ENCODE measurements at regions not wholly inside any gene's neighbourhood (a gene's known extent, or its start where the extent isn't known, plus 50 kb on each side); places are given as distances from the start of the nearest gene placed in this dataset.
"Not testable (repeated sequence)": the region's sequence is repeated elsewhere in the genome, so short reads cannot be mapped to it uniquely, and the experiment has no call there.

DNA sequence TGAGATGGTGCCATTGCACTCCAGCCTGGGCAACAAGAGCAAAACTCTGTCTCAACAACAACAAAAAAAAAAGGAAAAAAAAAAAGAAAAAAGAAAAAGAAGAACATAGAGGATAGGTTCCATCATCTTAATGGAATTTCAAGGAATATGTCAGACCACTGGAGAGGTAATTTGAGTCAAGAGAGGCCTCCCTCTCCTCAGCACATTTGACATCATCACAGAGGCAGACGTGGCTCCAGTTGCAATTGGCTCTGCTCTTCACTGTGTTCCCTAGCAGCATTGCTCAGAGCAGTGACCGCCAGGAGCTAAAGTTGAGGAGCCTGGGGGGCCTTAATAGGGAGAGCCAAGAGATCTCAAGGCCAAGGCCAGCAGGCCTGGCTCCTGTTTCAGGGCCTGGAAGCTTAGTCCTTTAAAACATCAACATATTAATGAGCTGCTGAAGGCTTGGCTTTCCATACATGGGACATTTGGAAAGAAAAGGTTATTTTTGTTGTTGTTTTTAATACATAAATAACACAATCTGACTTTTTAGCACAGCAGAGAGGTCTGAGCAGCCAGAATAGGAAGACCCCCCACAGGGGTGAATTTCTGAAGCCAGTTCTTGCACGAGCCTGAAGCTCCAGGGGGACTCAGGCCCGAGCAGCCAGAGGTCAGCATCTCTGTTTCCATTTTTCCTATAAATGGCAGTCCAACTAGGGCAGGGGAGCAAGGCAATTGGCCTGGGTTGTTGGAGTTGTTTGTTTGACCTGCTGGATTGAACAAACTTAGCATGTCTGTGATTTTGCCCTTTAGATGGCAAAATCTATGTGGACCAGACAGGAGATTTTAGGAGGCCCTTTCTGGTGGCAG, 118.3 kb upstream of the FGGY start:
- DNase-seq (ENCODE audit: low spot score), result peak; percentile 51

DNA sequence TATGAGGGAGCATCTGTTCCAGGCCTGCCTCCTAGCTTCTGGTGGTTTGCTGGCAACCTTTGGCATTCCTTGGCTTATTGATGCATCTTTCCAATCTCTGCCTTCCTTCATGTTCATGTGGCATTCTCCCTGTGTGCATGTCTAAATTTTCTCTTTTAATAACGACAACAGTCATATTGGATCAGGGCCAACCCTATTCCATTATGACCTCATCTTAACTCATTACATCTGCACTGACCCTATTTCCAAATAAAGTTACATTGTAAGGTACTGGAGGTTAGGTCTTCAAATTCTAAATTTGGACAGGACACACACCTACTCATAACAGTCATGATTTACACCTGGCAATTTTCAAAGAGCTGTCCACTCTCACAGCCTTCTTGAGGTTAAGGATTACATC, 117.2 kb upstream of the FGGY start:
- no peak for DNase-seq (ENCODE audit: low spot score)

DNA sequence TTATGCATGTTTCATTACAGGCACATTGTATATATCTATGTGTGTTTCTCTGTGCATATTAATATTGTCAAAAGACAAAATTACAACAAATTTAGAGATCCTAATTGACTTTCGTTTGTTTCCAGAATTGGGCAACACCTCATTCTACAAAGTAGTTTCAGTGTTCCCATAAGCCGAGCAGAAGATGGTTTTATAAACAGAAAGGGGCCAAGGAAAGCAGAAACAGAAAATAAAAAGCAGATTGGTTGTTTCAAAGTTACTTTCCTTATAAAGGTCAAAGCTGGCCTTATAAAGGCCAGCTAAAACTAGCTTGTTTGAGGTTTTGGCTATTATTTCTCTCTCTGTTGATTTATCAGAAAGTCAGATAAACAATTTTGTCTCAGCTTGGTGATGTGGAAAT, 116.2 kb upstream of the FGGY start:
- DNase-seq (ENCODE audit: low spot score), result no peak

DNA sequence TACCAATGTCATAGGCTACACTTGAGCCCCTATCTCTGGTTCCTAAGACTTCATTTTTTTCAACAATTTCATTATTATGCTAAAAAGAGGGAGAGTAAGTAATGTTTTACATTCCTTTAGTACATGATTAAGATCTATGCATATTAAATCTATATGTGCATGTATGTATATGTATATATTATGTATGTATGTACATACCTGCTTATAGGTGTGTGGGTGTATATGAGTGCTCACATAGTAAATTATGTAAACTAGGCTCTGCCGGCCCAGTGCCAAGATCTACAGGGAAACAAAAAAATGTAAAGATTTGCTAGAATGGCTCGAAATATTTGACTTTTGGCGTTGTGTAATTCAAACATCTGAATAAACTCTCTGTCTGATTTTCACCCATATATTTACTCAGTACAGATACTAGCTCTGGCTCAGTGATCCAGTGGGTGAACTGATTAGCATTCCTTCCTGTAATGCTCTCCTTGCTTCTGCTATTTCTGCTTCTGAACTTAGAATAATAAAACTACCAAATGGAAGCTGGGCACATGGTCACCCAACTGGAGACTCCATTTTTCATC, 113.1 kb upstream of the FGGY start:
- no peak for DNase-seq (ENCODE audit: low spot score)

DNA sequence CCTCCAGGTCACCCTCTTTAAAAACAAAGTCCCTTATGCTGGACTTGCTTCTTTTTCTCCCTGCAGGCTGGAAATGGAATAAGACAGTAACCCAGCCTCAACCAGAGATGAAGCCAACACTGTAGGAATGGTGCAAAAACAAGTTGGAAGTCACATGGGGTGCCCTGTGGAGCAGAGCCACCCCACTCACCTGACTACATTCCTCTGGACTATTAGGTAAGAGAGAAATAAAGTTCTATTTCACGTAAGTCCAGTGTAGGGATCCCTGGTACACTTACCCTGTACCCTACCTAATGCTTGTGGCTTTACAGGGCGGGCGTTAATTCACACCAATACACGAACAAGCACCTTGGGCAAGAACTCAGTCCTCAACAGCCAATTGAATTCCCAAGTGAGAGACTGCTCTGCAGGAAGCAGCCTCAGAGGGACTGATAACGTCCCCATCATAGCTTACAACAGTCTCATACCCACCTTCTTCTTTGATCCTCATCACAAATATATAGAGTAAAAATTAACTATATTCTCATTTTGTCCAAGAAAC, 112.5 kb upstream of the FGGY start:
- no peak for DNase-seq (ENCODE audit: low spot score)

DNA sequence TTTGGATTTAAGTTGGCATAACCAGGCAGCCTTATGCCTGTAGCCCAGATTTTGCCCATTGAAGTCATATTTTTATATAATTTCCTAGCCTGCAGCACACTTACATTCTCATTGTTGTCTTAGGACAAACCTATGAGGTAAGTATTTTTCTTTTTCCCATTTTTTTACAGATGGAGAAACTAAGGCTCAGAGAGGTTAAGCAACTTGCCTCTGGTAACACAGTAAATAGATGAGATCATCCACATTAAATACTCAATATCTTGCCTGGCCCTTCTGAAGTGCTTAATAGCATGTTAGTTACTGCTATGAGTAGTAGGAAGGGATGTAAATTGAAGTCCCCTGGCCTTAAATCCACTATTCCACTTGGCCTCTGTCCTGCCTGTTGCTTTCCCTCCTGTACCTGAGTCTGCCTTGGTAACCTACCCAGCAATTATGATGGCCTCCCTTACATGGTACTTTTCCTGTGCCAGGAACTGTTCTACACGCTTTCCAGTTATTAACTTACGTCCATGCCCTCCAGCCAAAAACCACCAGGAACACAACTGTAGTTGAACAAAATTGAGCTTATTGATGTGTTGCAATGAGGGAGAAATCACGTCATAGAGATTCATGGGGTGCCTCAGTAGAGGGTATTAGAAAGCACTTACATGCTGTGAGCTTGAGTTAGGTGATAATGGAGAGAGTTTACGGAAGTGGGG, 111.6 kb upstream of the FGGY start:
- no peak for DNase-seq (ENCODE audit: low spot score)

DNA sequence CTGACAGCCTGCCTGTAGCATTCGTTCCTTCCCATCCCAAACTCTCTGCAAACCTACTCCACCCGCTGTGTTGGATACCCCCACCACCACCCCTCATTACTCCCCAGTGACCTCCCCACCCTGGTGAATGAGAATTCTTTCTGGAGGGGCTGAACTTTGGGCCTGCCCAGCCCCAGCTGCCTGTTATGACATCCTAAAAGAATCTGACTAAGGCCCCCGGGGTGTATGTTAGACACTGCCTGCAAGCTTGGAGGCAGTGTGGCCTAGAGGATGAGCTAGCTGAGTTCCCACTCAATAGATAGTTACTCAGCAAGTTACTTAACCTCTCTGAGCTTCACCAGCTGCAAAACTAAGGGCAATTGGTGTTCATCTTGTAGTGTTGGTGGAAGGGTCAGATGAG, 110.2 kb upstream of the FGGY start:
- DNase-seq (ENCODE audit: low spot score), result no peak

DNA sequence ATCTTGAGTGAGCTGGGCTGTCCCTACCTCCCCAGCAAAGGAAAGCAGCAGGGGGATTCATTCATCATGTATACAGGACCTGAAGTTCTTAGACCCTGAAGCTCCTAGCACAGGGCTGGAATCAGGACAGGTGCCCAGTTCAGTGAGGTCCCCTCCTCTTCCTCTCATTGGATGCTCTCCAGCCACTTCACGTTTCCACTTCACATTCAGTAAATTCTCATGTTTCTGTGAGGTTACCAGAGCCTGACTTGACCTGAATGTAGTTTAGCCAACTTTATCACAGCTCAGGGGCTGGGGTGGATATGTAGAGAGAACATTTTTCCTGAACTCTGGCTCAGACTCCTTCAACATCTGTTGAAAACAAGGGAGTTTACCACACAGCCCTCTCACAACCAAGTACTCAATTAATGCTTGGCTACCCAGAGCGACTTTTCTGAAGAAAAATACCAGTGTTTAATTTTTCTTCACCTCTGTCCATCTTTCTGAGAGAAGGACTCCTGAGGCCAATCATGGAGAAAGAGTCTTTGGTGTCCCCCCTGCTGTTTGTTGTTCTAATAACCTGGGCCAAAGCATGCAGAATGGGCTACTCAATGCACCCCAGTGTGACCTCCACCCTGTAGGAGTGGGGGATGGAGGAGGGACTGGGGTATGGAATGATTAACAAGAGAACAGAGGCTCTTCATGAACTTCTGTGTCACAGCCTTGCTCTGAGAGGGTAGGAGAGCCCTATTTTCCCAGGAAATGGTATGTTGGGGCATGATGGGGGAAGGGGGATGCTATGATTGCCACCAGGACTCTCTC, 108.3 kb upstream of the FGGY start:
- no peak for DNase-seq (ENCODE audit: low spot score)

DNA sequence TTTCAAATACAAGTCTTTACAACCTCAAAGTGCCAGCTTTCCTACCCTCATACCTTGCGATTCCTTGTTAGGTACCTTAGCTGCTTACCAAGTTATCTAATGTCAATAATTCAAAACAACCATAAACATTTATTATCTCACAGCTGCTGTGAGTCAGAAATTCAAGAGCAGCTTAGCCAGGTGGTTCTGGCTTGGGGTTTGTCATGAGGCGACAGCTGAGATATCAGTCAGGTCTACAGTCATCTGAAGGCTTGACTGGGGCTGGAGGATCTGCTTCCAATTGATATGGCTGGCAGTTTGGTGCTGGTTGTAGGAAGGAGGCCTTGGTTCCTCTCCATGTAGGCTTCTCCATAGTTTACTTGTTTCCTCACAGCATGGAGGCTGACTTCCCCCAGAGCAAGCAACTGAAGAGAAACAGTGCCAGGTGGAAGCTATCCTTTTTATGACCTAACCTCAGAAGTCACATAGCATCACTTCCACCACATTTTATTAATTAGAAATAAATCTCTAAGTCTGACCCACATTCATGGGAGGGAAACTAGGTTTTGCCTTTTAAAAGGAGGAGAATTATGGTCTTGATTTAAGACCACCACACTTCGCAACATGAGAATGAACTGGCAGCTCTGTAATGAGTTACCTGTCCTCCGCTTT, 103.3 kb upstream of the FGGY start:
- no peak for DNase-seq (ENCODE audit: low spot score)

DNA sequence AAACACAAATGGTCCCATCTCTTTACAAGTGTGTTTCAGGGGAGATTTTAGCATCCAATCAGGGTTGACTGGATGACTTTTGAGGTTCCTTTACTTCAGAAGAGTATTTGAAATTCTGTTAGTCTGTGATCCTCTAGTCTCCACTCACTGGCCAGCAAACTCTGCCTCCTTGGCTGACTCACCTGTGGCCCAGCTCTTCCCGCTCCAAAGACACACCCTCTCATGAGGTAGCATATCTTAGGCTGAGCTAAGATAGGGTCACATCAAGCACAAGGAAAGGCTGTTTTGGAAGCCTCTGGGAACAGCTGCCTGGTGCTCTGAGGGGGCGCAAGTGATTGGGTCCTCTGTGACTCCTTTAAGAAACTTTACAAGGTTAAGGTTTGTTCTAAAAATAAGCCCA, 102.3 kb upstream of the FGGY start:
- no peak for DNase-seq (ENCODE audit: low spot score)

DNA sequence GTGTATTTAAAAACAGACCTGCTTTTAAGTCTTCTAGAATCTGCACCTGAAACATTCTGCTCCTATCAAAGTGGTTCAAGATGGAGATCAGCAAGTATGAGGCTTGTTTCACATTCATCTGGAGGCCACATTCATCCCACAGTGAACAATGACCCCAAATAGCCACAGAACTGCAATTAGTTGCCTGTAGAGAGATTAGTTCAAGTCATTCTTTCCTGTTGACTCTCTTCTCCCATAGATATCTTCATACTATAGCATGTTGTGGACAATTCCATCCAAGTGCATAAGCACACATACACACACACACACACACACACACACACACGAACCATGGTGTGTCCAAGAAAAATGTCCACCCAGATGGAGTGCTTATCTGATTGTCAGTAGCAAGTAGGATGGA, 101.7 kb upstream of the FGGY start:
- DNase-seq (ENCODE audit: low spot score), result no peak

DNA sequence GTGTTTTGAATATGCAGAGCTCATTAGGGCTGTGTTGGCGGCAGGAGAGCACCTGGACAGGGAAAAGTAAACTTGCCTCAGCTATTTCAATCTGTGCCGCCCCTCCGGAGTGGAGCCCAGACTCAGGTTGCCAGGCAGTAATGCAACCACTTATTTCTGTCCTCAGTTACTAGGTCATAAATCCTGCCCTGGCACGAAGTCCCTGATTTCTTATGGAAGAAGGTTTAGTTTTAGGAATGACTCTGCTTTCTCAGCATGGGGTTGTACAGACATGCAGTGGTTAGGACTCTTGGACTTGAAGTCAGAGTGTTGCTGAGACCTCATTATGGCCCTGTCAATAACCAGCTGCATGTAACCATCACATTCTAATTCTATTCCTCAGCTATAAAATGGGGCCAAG, 98.3 kb upstream of the FGGY start:
- DNase-seq (ENCODE audit: low spot score), result no peak

DNA sequence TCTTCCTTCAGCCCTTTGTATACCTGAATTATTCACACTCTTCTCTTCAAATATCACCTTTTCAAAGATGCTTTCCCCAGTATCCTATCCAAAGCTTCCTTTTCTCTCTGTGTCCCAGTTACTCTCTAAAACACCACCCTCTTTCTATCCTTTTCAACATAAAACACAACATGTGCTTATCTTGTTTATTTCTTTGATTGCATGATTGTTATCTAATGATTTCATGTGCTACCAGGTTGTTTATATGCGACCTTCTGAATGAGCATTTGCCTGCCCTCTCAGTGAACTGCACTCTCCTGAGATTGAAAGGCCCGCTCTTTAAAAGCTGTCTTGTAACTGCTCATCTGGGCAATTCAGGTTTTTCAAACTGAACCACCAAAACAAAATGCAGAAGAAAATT, 97.7 kb upstream of the FGGY start:
- DNase-seq (ENCODE audit: low spot score), result no peak

DNA sequence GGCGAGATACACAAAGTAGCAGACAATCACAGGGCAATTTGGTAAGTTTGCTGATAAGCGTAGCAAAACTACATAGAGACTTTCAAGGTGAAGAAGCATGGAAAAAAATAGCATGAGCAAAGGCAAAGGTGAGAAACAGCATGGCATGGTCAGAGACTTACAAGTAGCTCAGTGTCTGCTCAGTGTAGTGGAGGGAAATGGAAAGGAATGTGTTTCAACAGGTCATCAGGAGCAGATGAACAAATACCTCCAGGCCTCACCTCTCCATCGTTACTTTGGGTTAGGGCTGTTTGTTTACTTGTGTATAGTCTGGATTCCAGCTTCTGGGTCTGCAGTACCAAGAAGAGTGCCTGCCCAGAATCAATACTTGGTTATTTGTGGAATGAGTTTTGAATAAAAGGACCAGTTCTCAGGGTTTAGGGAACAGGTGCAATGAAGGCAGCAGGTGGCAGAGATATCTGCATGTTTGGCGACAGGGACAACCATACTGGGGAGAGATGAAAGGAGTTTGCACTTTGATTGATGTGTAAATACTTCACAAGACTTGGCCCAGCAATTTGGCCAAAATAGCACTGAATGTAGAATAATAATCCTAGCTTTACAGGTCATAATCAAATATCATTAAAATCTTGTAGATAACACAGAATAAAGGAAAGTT, 97.0 kb upstream of the FGGY start:
- DNase-seq (ENCODE audit: low spot score), result no peak

DNA sequence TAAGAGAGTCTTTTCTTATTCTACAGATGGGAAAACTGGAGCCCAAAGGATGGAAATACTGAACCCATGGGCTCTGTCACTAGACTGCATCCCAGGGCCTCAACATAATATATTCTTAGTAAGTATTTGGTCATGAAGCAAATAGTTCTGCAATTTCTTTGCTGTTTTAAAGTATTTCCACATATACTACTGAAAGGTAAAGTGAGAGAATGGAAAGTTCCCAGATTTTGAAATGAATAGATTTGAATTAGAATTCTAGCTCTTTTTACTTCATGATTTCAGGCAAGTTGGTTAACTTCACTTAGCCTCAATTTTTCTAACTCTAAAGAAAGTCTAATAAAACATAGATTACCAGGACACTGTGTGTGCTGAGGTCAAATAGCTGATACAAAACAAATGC, 95.6 kb upstream of the FGGY start:
- no peak for DNase-seq (ENCODE audit: low spot score)

DNA sequence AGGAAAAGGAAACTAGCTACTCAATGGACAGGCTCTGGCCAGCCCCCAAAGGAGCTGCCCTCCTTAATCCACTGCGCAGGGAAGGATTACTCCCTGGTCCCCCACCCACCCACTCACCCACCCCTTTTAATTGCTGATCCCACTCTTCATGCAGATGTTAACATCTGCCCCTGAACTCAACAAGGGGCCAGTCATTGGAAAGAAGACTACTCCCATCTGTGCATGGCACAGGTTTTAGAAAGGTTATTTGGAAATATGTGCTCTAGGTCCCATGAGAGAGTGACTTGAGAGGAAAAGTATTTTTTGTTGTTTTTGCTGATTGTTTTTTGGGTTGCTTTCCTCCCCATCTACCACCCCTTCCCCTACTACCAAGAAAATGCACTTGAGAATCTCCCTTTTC, 94.4 kb upstream of the FGGY start:
- DNase-seq (ENCODE audit: low spot score), result no peak

DNA sequence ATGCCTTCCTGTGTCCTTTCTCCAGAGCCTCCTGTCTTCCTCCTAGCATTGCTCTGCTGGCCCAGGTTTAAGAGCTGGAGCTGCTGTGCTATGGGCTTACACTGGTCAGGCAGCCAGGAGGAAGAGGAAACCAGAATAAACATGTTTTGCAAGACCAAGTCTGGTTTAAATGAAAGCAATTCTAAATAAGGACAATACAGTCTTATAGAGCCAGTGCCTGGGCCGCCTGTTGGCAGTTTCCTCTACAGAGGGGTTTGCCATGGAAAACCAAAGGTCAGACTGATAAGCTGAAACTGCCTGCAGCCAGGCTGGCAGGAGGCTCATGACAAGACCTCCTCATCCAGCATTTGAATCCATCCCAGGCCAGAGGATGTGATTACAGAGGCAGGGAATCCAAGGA, 92.9 kb upstream of the FGGY start:
- DNase-seq (ENCODE audit: low spot score), result peak; percentile 60

DNA sequence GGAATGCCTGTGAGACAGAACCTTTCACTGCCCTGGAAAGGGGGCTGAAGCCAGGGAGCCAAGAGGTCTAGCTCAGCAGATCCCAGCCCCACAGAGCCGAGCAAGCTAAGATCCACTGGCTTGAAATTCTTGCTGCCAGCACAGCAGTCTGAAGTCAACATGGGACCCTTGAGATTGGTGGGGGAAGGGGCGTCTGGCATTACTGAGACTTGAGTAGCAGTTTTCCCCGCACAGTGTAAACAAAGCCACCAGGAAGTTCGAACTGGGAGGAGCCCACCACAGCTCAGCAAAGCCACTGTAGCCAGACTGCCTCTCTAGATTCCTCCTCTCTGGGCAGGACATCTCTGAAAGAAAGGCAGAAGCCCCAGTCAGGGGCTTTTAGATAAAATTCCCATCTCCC, 90.3 kb upstream of the FGGY start:
- DNase-seq (ENCODE audit: low spot score), result not testable (repeated sequence)

DNA sequence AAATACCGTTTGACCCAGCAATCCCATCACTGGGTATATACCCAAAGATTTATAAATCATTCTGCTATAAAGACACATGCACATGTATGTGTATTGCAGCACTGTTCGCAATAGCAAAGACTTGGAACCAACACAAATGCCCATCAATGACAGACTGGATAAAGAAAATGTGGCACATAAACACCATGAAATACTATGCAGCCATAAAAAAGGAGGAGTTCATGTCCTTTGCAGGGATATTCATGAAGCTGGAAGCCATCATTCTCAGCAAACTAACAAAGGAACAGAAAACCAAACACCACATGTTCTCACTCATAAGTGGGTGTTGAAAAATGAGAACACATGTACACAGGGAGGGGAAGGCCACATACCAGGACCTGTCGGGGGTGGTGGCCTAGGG, 86.5 kb upstream of the FGGY start:
- DNase-seq (ENCODE audit: low spot score), result not testable (repeated sequence)

DNA sequence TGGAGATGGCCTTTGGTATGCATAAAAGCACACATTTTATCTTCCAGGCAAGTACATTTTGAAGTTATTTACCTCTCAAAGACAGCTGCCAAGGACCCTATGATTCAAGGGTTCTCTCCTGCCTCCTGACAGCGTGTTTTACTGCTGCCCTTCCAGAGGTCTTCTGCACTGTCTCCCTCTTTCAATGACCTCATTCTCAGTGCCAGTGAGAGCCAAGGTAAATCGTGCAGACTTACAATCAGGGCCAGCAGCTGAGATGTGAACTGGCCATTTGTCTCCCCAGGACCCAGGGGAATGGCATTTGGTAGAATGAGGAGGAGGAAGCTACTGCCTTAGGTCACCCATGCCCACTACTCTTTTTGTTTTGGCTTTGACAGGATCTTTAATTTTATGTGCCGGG, 84.2 kb upstream of the FGGY start:
- DNase-seq (ENCODE audit: low spot score), result no peak

Data from Ammon's horn (tissue), 1 donor.